ENCODE measurements at regions not wholly inside any gene's neighbourhood (a gene's known extent, or its start where the extent isn't known, plus 50 kb on each side); places are given as distances from the start of the nearest gene placed in this dataset.

GRCh38 chr2:22901471-22902179, 483.4 kb upstream of the KLHL29 start:
- H3K36me3 ChIP-seq (ENCODE audit: low read depth, missing control alignments) = no peaks in the 10 kb centered on the region
- H3K9me3 ChIP-seq = no peaks in the 10 kb centered on the region
- WGBS, 2 donors = 72 to 83% methylated on average over 9 of the region's 9 CpGs
- no peaks in the 10 kb centered on the region for H3K4me1 ChIP-seq
- no peak for DNase-seq
- intact Hi-C loops (cut with DNase I; ENCODE audit: low total_unique reads) = no loop called here
- TF ChIP-seq CTCF (IDR thresholded peaks at IDR 0.05) (no peak), POLR2A (IDR thresholded peaks at IDR 0.05) (no peak)
- H3K4me3 ChIP-seq = no peak overlapping the region
- no peaks in the 10 kb centered on the region for H3K27me3 ChIP-seq
- H3K27ac ChIP-seq = no peak overlapping the region

- TF ChIP-seq POLR2A (IDR thresholded peaks at IDR 0.05) = no peak
- no peak for TF ChIP-seq CTCF (IDR thresholded peaks at IDR 0.05)
- H3K4me1 ChIP-seq = no peaks in the 10 kb centered on the region
Measured at GRCh38 chr2:22902180-22902550, 482.8 kb upstream of the KLHL29 start.

GRCh38 chr2:22902662-22903165, 482.3 kb upstream of the KLHL29 start:
- H3K27me3 ChIP-seq = no peaks in the 10 kb centered on the region
- no peak for TF ChIP-seq POLR2A (IDR thresholded peaks at IDR 0.05)
- no peak for TF ChIP-seq CTCF (IDR thresholded peaks at IDR 0.05)
- no peak for DNase-seq
- intact Hi-C loops (cut with DNase I; ENCODE audit: low total_unique reads) = no loop called here
- no peaks in the 10 kb centered on the region for H3K36me3 ChIP-seq (ENCODE audit: low read depth, missing control alignments)
- H3K27ac ChIP-seq = no peak overlapping the region
- H3K4me1 ChIP-seq = no peaks in the 10 kb centered on the region
- no peak overlapping the region for H3K4me3 ChIP-seq
- WGBS, 2 donors = 91 to 92% methylated on average over 6 of the region's 6 CpGs
- H3K9me3 ChIP-seq = no peaks in the 10 kb centered on the region

More at GRCh38 chr2:22902180-22902550, 482.8 kb upstream of the KLHL29 start:
- Histone ChIP-seq H3K36me3 (ENCODE audit: low read depth, missing control alignments) (no peaks in the 10 kb centered on the region), H3K9me3 (no peaks in the 10 kb centered on the region), H3K27ac (no peak overlapping the region), H3K4me3 (no peak overlapping the region), H3K27me3 (no peaks in the 10 kb centered on the region)
- DNase-seq = no peak
- 74 to 84% methylated on average over 5 of the region's 5 CpGs for WGBS, 2 donors
- intact Hi-C loops (cut with DNase I; ENCODE audit: low total_unique reads) = no loop called here

- no peak overlapping the region for H3K27ac ChIP-seq
- TF ChIP-seq POLR2A (IDR thresholded peaks at IDR 0.05) (no peak), CTCF (IDR thresholded peaks at IDR 0.05) (no peak)
- WGBS, 2 donors = 78 to 88% methylated on average over 1 of the region's 1 CpG
- DNase-seq = no peak
- H3K27me3 ChIP-seq = no peaks in the 10 kb centered on the region
- H3K4me3 ChIP-seq = no peak overlapping the region
- H3K9me3 ChIP-seq = no peaks in the 10 kb centered on the region
- H3K36me3 ChIP-seq (ENCODE audit: low read depth, missing control alignments) = no peaks in the 10 kb centered on the region
- intact Hi-C loops (cut with DNase I; ENCODE audit: low total_unique reads) = no loop called here
- no peaks in the 10 kb centered on the region for H3K4me1 ChIP-seq
Measured at GRCh38 chr2:22903616-22904015, 481.4 kb upstream of the KLHL29 start.

GRCh38 chr2:22904126-22904684, 480.8 kb upstream of the KLHL29 start:
- intact Hi-C loops (cut with DNase I; ENCODE audit: low total_unique reads) = no loop called here
- WGBS, 2 donors = 46 to 59% methylated on average over 6 of the region's 6 CpGs
- DNase-seq = peak; percentile 65

More at GRCh38 chr2:22904126-22904684, 480.8 kb upstream of the KLHL29 start:
- Histone ChIP-seq H3K27ac (no peak overlapping the region), H3K4me1 (no peaks in the 10 kb centered on the region), H3K4me3 (no peak overlapping the region), H3K9me3 (no peaks in the 10 kb centered on the region), H3K27me3 (no peaks in the 10 kb centered on the region), H3K36me3 (ENCODE audit: low read depth, missing control alignments) (no peaks in the 10 kb centered on the region)
- TF ChIP-seq CTCF (IDR thresholded peaks at IDR 0.05) (peak; percentile 27 to 45 (median 31)), POLR2A (IDR thresholded peaks at IDR 0.05) (no peak)

Measured in testis (tissue), 2 donors.